ENCODE measurements at regions not wholly inside any gene's neighbourhood (a gene's known extent, or its start where the extent isn't known, plus 50 kb on each side); places are given as distances from the start of the nearest gene placed in this dataset.

GRCh38 chr6:71592643-71593042 lies 293.7 kb upstream of the RIMS1 start:
- ChIA-PET POLR2A (no interaction called here), CTCF (no interaction called here)
- TF ChIP-seq ZNF354C (tag by site-specific recombination; IDR thresholded peaks at IDR 0.05; ENCODE audit: borderline replicate concordance, low read depth): no peak
- no peak for TF ChIP-seq ZNF148 (tag by site-specific recombination; IDR thresholded peaks at IDR 0.05; ENCODE audit: borderline replicate concordance)
- no peak for TF ChIP-seq ZNF621 (tag by site-specific recombination; IDR thresholded peaks at IDR 0.05)
- TF ChIP-seq ZNF768 (tag by site-specific recombination; IDR thresholded peaks at IDR 0.05): no peak
- no peak for TF ChIP-seq ZFP69B (tag by site-specific recombination; IDR thresholded peaks at IDR 0.05)
- no peak for TF ChIP-seq ZNF423 (tag by site-specific recombination; IDR thresholded peaks at IDR 0.05)
- TF ChIP-seq YY2 (tag by site-specific recombination; IDR thresholded peaks at IDR 0.05): no peak
- TF ChIP-seq ZIC2 (tag by site-specific recombination; IDR thresholded peaks at IDR 0.05): no peak
- no peak for TF ChIP-seq ZNF404 (tag by site-specific recombination; IDR thresholded peaks at IDR 0.05)
- TF ChIP-seq PRDM4 (tag by site-specific recombination; IDR thresholded peaks at IDR 0.05): no peak
- TF ChIP-seq ZFP3 (tag by site-specific recombination; IDR thresholded peaks at IDR 0.05; ENCODE audit: low read depth): no peak
- TF ChIP-seq ZNF239 (tag by site-specific recombination; IDR thresholded peaks at IDR 0.05): no peak
- no peak for TF ChIP-seq ZBTB8A (tag by site-specific recombination; IDR thresholded peaks at IDR 0.05)
- no peak for TF ChIP-seq ZBTB7A (tag by site-specific recombination; IDR thresholded peaks at IDR 0.05; ENCODE audit: low read depth)
- no peak for TF ChIP-seq ZNF473 (tag by site-specific recombination; IDR thresholded peaks at IDR 0.05)
- no peak for TF ChIP-seq ZNF302 (tag by site-specific recombination; IDR thresholded peaks at IDR 0.05; ENCODE audit: low read depth)
- no peak for TF ChIP-seq ZNF837 (tag by site-specific recombination; IDR thresholded peaks at IDR 0.05)
- no peak for TF ChIP-seq ZNF580 (tag by site-specific recombination; IDR thresholded peaks at IDR 0.05)
- TF ChIP-seq ZNF747 (tag by site-specific recombination; IDR thresholded peaks at IDR 0.05): no peak
- TF ChIP-seq ZNF266 (tag by site-specific recombination; IDR thresholded peaks at IDR 0.05; ENCODE audit: low read depth): no peak

GRCh38 chr6:71599359-71599758 lies 287.0 kb upstream of the RIMS1 start:
- Histone ChIP-seq H3K4me1 (ENCODE audit: control insufficient read depth, insufficient read depth, low read length) (no peaks in the 10 kb centered on the region), H3K36me3 (ENCODE audit: control insufficient read depth in 2 of 2, insufficient read depth in 1 of 2, low read length in 2 of 2) (no peaks in the 10 kb centered on the region), H3K4me3 (ENCODE audit: low read depth, low read length) (no peak overlapping the region), H3K27ac (ENCODE audit: extremely low read depth, low read depth, low read length) (no peak overlapping the region), H3K9me3 (ENCODE audit: control insufficient read depth, insufficient read depth, low read depth, low read length) (no peaks in the 10 kb centered on the region)
- POLR2A ChIA-PET: no interaction called here
- CTCF ChIA-PET: interaction anchor here (0.8 kb wide), 1 partner anchor 9 kb away, joined by 3 read pairs; no protein-coding TSS in a partner anchor
- TF ChIP-seq ZNF114 (tag by site-specific recombination; IDR thresholded peaks at IDR 0.05) (no peak), ZNF692 (tag by site-specific recombination; IDR thresholded peaks at IDR 0.05) (no peak), ZNF311 (tag by site-specific recombination; IDR thresholded peaks at IDR 0.05; ENCODE audit: borderline replicate concordance) (no peak), ZNF404 (tag by site-specific recombination; IDR thresholded peaks at IDR 0.05) (no peak), ZNF510 (tag by site-specific recombination; IDR thresholded peaks at IDR 0.05; ENCODE audit: insufficient replicate concordance) (no peak), ZBTB17 (tag by site-specific recombination; IDR thresholded peaks at IDR 0.05) (no peak), ZNF280C (tag by site-specific recombination; IDR thresholded peaks at IDR 0.05) (no peak), ZNF112 (tag by site-specific recombination; IDR thresholded peaks at IDR 0.05) (no peak), ZNF560 (tag by site-specific recombination; IDR thresholded peaks at IDR 0.05; ENCODE audit: borderline replicate concordance) (no peak)

More at GRCh38 chr6:71592643-71593042, 293.7 kb upstream of the RIMS1 start:
- Histone ChIP-seq H3K4me1 (ENCODE audit: control insufficient read depth, insufficient read depth, low read length) (no peaks in the 10 kb centered on the region), H3K27ac (ENCODE audit: extremely low read depth, low read depth, low read length) (no peak overlapping the region), H3K36me3 (ENCODE audit: control insufficient read depth in 2 of 2, insufficient read depth in 1 of 2, low read length in 2 of 2) (no peaks in the 10 kb centered on the region), H3K4me3 (ENCODE audit: low read depth, low read length) (no peak overlapping the region), H3K9me3 (ENCODE audit: control insufficient read depth, insufficient read depth, low read depth, low read length) (no peaks in the 10 kb centered on the region)
